ENCODE measurements at regions not wholly inside any gene's neighbourhood (a gene's known extent, or its start where the extent isn't known, plus 50 kb on each side); places are given as distances from the start of the nearest gene placed in this dataset.

DNA sequence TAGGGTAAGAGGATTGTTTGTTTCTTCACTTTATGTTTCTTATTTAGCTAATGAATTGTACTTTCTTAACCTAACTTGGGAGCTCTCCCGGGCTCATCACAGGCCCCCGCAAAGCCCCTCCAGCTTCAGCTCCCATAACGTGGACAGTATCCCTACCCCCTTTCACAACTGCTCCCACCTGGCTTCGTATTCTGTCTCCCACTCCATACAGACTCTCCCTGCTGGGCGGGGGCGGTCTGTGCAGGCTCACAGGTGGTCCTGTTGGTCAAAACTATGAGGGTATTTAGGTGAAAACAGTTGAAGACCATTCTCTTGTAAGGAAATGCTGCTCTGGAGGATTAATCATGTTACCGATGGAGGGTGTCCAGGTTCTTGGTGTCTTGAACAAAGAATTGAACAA, 805.3 kb downstream of the SEMA5A start:
- DNase-seq: no peak

DNA sequence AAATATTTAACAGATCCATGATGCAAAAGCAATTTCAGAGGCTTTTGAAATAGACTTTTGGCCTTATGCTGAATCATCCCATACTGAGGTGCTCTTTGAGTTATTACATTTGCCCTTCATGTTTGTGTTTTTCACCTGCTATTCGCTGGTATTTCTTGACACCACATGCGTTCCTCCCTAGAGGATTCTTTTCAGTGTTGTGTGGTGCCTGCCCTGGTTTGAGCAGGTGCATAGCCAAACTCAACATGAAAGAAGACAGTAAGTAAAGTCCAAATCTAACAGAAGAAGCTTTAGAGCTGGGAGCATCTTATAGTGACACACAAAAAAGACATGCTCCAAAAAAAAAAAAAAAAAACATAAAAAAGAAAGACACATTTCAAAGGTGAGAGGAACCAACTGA, 796.3 kb downstream of the SEMA5A start:
- no peak for DNase-seq

GRCh38 chr5:8750100-8750499, 795.8 kb downstream of the SEMA5A start:
- no peak for DNase-seq

- no peak for DNase-seq
These were observed 793.9 kb downstream of the SEMA5A start for GRCh38 chr5:8751971-8752370.

- no peak for DNase-seq
These were observed 793.3 kb downstream of the SEMA5A start for GRCh38 chr5:8752595-8752994.

- DNase-seq: no peak
These were observed 789.3 kb downstream of the SEMA5A start for GRCh38 chr5:8756498-8757084.

DNA sequence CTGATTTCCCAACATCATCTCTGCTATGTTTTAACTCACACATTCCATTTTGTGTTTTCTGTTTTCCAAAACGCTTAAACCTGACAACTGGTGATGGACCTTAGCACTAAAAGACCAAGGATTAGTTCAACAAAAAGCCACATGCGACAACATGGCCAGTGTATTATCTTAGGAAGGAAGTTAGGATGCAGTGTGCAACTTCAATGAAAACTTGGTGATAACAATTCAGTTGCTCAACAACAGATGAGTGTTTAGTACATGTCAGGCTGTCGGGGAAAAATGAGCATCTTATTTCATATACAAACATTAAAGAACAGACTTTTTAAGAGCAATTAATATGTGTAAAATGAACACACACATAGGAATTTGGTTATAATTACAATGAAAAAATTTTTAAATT, 780.0 kb downstream of the SEMA5A start:
- DNase-seq: no peak

DNA sequence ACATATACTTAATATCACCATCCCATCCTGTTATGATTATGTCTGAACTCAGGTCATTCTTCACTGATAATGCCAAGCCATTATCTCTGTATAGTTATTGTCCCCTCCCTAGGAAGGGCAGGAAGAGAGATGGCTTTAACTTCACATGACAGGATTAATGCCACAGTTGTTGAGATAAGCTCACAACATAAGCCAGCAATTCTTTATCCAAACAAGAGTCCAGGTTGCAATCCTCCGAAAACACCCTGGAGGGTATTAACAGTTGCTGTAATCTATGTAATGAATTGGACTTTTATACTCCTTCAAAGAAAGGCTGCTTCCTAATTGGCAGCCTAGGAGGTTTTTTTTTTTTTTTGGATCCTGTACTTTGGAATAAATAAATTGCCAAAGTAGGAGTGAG, 779.4 kb downstream of the SEMA5A start:
- DNase-seq: no peak

DNA sequence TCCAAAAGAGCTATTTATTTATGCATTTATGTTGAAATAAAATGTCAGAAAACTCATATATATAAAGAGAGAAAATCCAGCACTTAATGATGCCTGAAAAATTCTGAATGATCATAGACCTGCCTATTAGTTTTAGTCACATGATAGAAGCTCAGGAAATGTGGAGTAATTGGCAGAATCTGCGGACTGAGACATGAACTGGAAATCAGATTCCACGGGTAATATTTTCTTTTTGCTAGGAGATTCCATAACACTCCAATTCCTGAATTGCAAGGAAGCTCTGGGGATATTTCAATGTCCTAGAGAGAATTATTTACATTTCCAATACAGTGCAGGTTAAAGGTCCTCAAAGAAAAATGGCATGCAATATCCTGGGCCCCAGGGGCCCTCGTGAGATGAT, 778.8 kb downstream of the SEMA5A start:
- DNase-seq: no peak

DNA sequence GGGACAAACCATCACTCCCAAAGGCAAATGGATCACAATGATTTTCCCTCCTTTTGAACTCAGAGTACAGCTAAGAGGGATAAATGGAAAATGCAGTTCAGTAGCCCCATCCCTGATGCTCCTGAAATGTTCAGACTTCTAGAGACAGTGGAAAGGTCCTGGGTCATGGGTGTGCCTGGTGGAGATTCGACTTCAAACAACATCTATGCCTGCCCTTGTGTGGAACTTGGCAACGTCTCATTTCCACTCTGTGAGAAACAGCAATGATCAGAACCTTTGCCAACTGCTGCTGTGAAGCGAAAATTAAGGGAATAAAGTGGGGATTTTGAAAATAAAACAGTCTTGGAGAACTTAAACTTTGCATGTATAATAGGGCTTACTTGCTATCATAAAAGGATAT, 778.1 kb downstream of the SEMA5A start:
- no peak for DNase-seq

GRCh38 chr5:8769631-8770030, 776.2 kb downstream of the SEMA5A start:
- no peak for DNase-seq

DNA sequence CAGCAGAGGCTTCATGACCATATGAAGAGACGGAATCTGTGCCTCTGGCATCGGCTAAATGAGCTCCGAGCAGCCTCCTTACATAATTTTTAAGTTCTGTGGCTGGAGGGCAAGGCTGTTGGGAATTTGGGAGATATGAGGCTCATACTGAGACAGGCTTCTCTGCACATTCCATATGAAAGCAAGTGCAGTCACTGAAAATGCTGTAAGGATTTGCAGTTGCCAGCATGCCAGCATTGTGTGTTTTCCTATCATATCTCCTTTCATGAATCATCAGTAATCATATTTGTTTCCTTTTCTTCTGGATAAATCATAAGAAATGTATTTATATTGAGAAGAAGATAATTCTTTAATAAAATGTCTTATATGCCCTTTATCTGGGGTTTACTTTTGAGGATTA, 775.4 kb downstream of the SEMA5A start:
- DNase-seq: no peak

DNA sequence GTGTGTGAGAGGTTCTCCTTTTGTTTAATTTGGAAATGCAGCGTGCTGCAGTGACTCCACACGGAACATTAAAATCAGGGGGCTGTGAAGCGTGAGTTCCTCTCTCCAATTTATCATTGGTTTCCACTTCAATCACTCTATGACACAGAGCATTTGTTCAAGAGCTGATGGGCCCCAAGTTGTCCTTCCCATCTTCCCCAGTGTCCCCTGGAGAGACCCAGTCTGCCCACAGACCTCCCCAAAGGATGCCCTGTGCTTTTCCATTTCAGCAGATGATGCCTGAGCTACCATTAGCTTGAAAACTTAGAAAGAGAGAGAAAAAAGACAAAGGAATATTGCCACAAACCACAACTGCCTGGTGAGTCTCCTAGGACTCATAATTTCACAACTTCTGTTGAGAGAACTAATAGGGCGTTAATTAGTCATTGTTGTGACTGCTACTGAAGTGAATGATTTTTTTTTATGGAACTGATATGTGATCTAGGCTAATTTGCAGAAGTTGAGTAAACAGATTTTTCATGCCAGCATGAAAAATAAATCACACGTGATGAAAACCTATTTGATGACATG, 772.7 kb downstream of the SEMA5A start:
- no peak for DNase-seq

GRCh38 chr5:8784692-8785091, 761.2 kb downstream of the SEMA5A start:
- no peak for DNase-seq

- DNase-seq: no peak
These were observed 757.6 kb downstream of the SEMA5A start for GRCh38 chr5:8788246-8788645.

DNA sequence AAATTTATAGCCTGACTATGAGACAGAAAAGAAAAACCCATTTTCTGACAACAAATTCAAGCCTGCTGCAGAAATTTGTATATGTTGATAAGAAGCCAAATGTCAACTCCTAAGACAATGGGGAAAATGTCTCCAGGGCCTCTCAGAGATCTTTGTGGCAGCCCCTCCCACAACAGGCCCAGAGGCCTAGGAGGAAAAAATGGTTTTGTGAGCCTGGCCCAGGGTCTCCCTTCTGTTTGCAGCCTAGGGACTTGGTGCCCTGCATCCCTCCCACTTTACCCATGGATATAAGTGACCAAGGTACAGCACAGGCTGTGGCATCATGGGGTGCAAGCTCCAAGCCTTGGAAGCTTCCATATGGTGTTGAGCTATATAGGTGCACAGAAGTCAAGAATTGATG, 740.2 kb downstream of the SEMA5A start:
- no peak for DNase-seq

DNA sequence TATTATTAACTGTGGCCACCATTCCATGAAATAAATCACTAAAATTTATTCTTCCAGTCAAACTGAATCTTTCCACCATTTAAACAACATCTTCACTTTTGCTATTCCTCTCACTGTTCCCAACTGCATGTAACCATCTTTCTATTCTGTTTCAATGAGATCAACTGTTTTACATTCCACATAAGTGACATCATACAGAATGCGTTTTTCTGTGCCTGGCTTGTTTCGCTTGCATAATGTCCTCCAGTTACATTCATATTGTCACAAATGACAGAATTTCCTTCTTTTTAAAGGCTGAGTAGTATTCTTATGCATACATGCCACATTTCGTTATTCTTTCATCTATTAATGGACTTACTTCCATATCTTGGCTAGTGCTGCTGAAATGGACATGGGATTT, 738.2 kb downstream of the SEMA5A start:
- DNase-seq: no peak

DNA sequence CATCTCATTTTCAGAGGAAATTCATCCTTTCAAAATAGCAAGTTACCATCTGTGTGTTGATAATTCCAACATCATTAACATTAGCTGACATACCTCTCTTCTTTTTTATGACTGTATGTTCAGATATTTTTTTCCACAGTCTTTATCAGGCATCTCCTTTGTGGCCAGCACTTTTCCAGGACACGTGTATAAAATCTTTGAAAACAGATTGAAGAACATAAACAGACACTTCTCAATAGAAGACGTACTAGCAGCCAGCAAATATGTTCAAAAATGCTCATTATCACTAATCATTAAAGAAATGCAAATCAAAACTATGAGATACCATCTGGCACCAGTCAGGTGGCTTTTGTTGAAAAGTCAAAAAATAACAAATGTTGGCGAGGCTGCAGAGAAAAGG, 734.3 kb downstream of the SEMA5A start:
- no peak for DNase-seq

DNA sequence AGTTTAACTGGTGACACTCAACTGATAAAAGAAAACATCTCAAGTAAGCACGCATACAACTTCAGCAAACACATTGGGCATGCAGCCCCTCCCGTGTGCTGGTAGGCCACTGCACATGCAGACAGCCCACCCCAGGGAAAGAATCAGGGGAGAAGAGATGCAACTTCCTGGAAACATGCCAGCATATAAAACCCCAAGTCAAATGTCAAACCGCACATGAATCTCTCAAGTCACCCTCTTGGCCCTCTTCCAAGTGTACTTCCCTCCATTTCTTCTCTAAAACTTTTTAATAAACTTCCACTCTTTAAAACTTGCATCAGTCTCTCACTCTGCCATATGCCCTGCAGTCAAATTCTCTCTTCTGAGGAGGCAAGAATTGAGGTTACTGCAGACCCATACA, 732.7 kb downstream of the SEMA5A start:
- no peak for DNase-seq

DNA sequence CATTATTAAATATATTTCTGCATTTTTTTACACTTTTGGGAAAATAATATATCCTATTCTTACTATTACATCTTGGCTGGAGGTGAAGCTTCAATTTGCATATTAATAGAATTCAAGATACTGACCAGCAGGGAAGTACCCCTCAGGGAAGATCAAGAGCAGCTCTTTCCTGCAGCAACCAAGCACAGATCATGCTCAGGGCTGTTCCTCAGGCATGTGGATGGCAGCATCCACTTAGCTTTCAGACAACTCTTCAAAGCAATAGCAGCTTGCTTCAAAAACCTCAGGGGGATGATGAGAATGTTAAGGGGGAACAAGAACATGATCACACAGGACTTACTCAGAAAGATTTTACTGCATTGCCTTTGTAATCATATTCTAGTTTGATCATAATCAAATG, 731.8 kb downstream of the SEMA5A start:
- DNase-seq: no peak

DNA sequence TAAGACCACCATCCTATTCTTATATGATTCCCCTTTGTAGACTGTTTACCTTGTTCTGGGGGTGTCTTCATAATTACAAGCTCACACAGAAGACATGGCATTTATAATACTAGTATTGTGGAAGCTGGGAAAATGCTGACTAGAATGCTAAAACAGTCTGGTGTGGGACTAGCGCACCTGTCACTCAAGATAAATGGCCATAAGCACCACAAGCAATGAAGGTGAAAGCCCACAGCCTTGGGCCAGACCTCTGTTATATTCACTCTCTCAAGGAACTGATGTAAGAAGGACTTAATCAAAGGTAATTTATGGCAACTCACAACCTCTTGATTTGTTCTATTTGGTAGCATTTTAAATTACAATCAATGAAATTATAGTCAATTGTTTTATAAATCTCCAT, 721.5 kb downstream of the SEMA5A start:
- no peak for DNase-seq

DNA sequence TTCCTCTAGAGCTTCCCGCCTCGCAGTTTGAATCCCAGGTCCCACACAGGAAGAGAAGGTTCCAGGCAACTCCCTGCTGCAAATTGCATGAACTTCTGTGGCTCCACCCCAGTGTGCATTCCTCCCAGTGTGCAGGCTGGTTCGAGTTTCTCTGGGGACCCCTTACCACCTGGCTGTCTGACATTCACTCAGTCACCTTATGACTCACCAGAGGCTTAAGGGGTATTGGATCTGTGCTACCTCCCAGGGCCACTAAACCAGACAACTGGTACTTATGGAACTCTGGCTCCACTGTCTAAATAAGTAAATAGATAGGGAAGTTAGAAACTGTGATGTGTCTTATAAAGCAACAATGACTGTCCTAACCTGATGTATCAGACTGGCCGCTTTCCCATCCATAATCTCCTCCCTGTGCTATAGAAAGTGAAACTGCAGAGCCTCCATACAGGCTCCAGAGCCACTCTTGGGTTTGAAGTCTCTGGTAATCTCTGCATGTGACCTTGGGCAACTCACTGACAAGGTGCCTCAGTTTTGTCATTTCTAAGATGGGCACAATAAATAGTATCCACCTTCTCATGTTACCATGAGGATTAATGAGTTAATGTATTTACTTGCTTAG, 720.6 kb downstream of the SEMA5A start:
- no peak for DNase-seq

DNA sequence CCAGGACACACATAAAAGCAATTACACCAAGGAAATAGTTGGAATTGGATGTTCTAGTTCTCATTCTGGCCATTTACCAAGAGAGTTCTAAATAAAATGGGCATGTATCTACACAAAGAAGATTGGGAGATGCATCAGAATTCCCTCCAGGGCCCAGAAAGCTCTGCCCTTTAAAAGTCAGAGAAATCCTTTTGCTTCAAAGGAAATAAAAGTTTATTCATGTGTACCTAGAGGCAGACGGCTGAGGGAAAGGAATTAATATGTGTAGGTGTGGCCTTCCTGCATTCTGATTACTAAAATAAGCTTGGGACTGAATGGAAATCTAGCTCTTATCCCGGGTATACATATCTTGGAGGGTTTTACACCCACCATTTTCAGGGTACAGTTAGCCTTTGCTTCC, 719.4 kb downstream of the SEMA5A start:
- DNase-seq: no peak

DNA sequence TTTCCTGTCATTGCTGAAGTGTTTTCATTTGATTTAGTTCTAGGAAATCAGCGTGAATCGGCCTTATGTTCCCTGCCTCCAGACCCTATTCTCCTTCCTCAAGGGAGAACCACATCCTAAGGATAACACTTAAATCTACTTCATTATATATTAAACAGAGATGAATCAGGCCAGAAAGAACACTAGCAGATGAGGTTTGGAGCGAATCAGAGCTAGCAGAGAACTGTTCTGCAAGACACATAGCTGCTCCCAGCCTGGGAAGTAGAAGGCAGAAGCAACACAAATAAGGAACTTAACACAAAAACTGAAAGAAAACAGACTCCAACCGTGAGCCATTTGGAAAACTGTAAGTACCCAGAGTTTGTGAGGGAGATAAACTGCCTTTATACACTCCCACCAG, 718.2 kb downstream of the SEMA5A start:
- DNase-seq: no peak
